IMR-90 (cell line): ENCODE measurements at regions not wholly inside any gene's neighbourhood (a gene's known extent, or its start where the extent isn't known, plus 50 kb on each side); places are given as distances from the start of the nearest gene placed in this dataset.

Experiments used
- ATAC-seq: fragments of 200-7000 bp; cut with Tn5 transposase; 2 replicates; pipeline ENCODE4 v1.9.1; 2020; ENCODE audit warnings: low read depth, mild to moderate bottlenecking, moderate library complexity
- BruUV-seq: library from RNA; stranded (reverse); fragments of 400-500 nt; replicated peaks from 2 replicates; lab custom pipeline; 2021; lab: Mats Ljungman, UMichigan
- CTCF ChIA-PET: fragments of 300-600 bp; formaldehyde crosslinking; extraction: SDS; loops from one replicate; lab custom pipeline; 2021; ENCODE audit warnings: antibody characterized with exemption; lab: Yijun Ruan, JAX
- POLR2A ChIA-PET: fragments of 300-600 bp; sonication (Branson Sonifier 250); formaldehyde crosslinking; loops from one replicate; lab custom pipeline; 2022; ENCODE audit warnings: antibody characterized with exemption; ENCODE audit not compliant: unreplicated experiment; lab: Charles Lee
- DNase-seq: peaks from one replicate; pipeline ENCODE4 v3.0.0; 2013
- H2AFZ ChIP-seq: replicated peaks from 2 replicates; pipeline ENCODE3; 2013; ENCODE audit warnings: low read length, mild to moderate bottlenecking; ENCODE audit not compliant: poor library complexity
- H2AK5ac ChIP-seq: 2 replicates; pipeline ENCODE4 v1.6.1; 2013; ENCODE audit warnings: low read depth, low read length, inconsistent platforms
- H2AK9ac ChIP-seq: replicated peaks from 2 replicates; pipeline ENCODE3; 2013; ENCODE audit warnings: mild to moderate bottlenecking, low read depth, low read length, moderate library complexity; ENCODE audit not compliant: poor library complexity
- H2BK120ac ChIP-seq: 2 replicates; pipeline ENCODE4 v1.6.1; 2013; ENCODE audit warnings: low read depth, low read length, inconsistent platforms
- H2BK15ac ChIP-seq: 3 replicates; pipeline ENCODE4 v1.6.1; 2013; ENCODE audit warnings: low read depth, low read length, inconsistent platforms
- H2BK20ac ChIP-seq: 2 replicates; pipeline ENCODE4 v1.6.1; 2013; ENCODE audit warnings: low read depth, mild to moderate bottlenecking, inconsistent platforms, low read length, moderate library complexity
- H2BK5ac ChIP-seq: 2 replicates; pipeline ENCODE4 v1.6.1; 2013; ENCODE audit warnings: mild to moderate bottlenecking, low read depth, low read length, inconsistent platforms; ENCODE audit not compliant: poor library complexity, severe bottlenecking
- H3K14ac ChIP-seq: replicated peaks from 2 replicates; pipeline ENCODE4 v1.6.1; 2013; ENCODE audit warnings: low read depth, low read length, inconsistent platforms
- H3K18ac ChIP-seq: 2 replicates; pipeline ENCODE4 v1.6.1; 2013; ENCODE audit warnings: low read depth, low read length, control low read depth
- H3K23ac ChIP-seq: 2 replicates; pipeline ENCODE4 v1.6.1; 2013; ENCODE audit warnings: low read depth, low read length, inconsistent platforms
- H3K27ac ChIP-seq: 2 replicates; pipeline ENCODE4 v1.5.1; 2013; ENCODE audit warnings: mild to moderate bottlenecking, control low read depth, low read length; ENCODE audit not compliant: insufficient read depth
- H3K27me3 ChIP-seq: 2 replicates; pipeline ENCODE4 v1.6.1; 2013; ENCODE audit warnings: low read length; ENCODE audit not compliant: control insufficient read depth, insufficient read depth
- H3K36me3 ChIP-seq: 2 replicates; pipeline ENCODE4 v1.6.1; 2013; ENCODE audit warnings: low read length, mixed read lengths; ENCODE audit not compliant: control insufficient read depth, insufficient read depth
- H3K4ac ChIP-seq: 2 replicates; pipeline ENCODE4 v1.6.1; 2013; ENCODE audit warnings: low read depth, low read length, inconsistent platforms
- H3K4me1 ChIP-seq: 2 replicates; pipeline ENCODE4 v1.6.1; 2013; ENCODE audit warnings: low read length, mixed read lengths; ENCODE audit not compliant: control insufficient read depth, insufficient read depth
- H3K4me2 ChIP-seq: 2 replicates; pipeline ENCODE4 v1.6.1; 2013; ENCODE audit warnings: low read depth, mild to moderate bottlenecking, control low read depth, low read length, moderate library complexity
- H3K4me3 ChIP-seq: 2 replicates; pipeline ENCODE4 v1.5.1; 2013; ENCODE audit warnings: low read depth, mild to moderate bottlenecking, control low read depth, low read length, moderate library complexity; ENCODE audit not compliant: insufficient read depth
- H3K56ac ChIP-seq: 2 replicates; pipeline ENCODE4 v1.6.1; 2013; ENCODE audit warnings: low read length, inconsistent platforms; ENCODE audit not compliant: insufficient read depth; ENCODE audit errors: extremely low read depth
- H3K79me1 ChIP-seq, 2 experiments: 2 replicates each; pipeline ENCODE4 v1.6.1; 2013; ENCODE audit warnings: low read length in 2 of 2, inconsistent platforms in 1 of 2, low read depth in 1 of 2
- H3K9ac ChIP-seq: 2 replicates; pipeline ENCODE4 v1.6.1; 2013; ENCODE audit warnings: low read depth, low read length, control low read depth
- H3K9me1 ChIP-seq: 2 replicates; pipeline ENCODE4 v1.6.1; 2013; ENCODE audit warnings: low read length, inconsistent platforms; ENCODE audit not compliant: insufficient read depth
- H3K9me3 ChIP-seq: 2 replicates; pipeline ENCODE4 v1.6.1; 2013; ENCODE audit warnings: low read length; ENCODE audit not compliant: control insufficient read depth, insufficient read depth
- H4K20me1 ChIP-seq: 2 replicates; pipeline ENCODE4 v1.6.1; 2013; ENCODE audit warnings: low read length, inconsistent platforms; ENCODE audit not compliant: insufficient read depth
- H4K5ac ChIP-seq: 2 replicates; pipeline ENCODE4 v1.6.1; 2013; ENCODE audit warnings: mild to moderate bottlenecking, low read depth, low read length, control low read depth
- H4K8ac ChIP-seq, 2 experiments: 2 replicates each; pipeline ENCODE4 v1.6.1; 2013; ENCODE audit warnings: low read depth in 2 of 2, low read length in 2 of 2, control low read depth in 1 of 2, inconsistent platforms in 1 of 2
- H4K91ac ChIP-seq: 2 replicates; pipeline ENCODE4 v1.6.1; 2013; ENCODE audit warnings: low read depth, low read length, inconsistent platforms; ENCODE audit not compliant: insufficient read depth
- BHLHE40 ChIP-seq: fragments of 150-350 bp; IDR thresholded peaks from 2 replicates; pipeline ENCODE4 v1.6.1; 2016; ENCODE audit warnings: mild to moderate bottlenecking, low read depth, low read length
- CEBPB ChIP-seq: IDR thresholded peaks from 2 replicates; pipeline ENCODE4 v1.6.1; 2012; ENCODE audit warnings: low read depth, low read length, improper control_type of control experiment
- CHD1 ChIP-seq: IDR thresholded peaks from 2 replicates; pipeline ENCODE4 v1.6.1; 2012; ENCODE audit warnings: low read depth, low read length, improper control_type of control experiment
- FOS ChIP-seq: fragments of 150-350 bp; IDR thresholded peaks from 2 replicates; pipeline ENCODE4 v1.6.1; 2016; ENCODE audit warnings: low read depth, low read length
- MAFK ChIP-seq: IDR thresholded peaks from 2 replicates; pipeline ENCODE4 v1.6.1; 2012; ENCODE audit warnings: low read depth, low read length, improper control_type of control experiment
- MAZ ChIP-seq: IDR thresholded peaks from 2 replicates; pipeline ENCODE4 v1.6.1; 2012; ENCODE audit warnings: low read depth, mild to moderate bottlenecking, low read length, improper control_type of control experiment, moderate library complexity, borderline replicate concordance
- MXI1 ChIP-seq: IDR thresholded peaks from 2 replicates; pipeline ENCODE4 v1.6.1; 2012; ENCODE audit warnings: low read depth, mild to moderate bottlenecking, low read length, moderate library complexity, borderline replicate concordance
- NFE2L2 ChIP-seq: fragments of 150-350 bp; IDR thresholded peaks from 2 replicates; pipeline ENCODE4 v1.6.1; 2016; ENCODE audit warnings: low read depth, mild to moderate bottlenecking, low read length
- POLR2A ChIP-seq: IDR thresholded peaks from 2 replicates; pipeline ENCODE4 v1.6.1; 2012; ENCODE audit warnings: mild to moderate bottlenecking, low read depth, low read length
- RAD21 ChIP-seq: IDR thresholded peaks from 2 replicates; pipeline ENCODE4 v1.6.1; 2012; ENCODE audit warnings: low read length, improper control_type of control experiment
- RCOR1 ChIP-seq: IDR thresholded peaks from 2 replicates; pipeline ENCODE4 v1.6.1; 2012; ENCODE audit warnings: mild to moderate bottlenecking, low read length, improper control_type of control experiment; ENCODE audit not compliant: insufficient replicate concordance
- RFX5 ChIP-seq: IDR thresholded peaks from 2 replicates; pipeline ENCODE4 v1.8.0; 2012; ENCODE audit warnings: low read depth, mild to moderate bottlenecking, low read length, moderate library complexity
- SMC3 ChIP-seq: fragments of 150-350 bp; IDR thresholded peaks from 2 replicates; pipeline ENCODE4 v1.6.1; 2016; ENCODE audit warnings: low read depth, mild to moderate bottlenecking, antibody characterized with exemption, low read length, moderate library complexity
- WGBS, 2 experiments: methylation state at CpG; one replicate each; pipeline versions ENCODE4 v1.1.5 to v1.1.7; 2013; ENCODE audit warnings: missing lambda C conversion rate in 2 of 2; ENCODE audit not compliant: insufficient read length in 1 of 2; ENCODE audit errors: extremely low coverage in 2 of 2; 5-methylcytosine and 5-hydroxymethylcytosine counted together
- dilution Hi-C: fragments of 300-500 bp; cut with HindIII; formaldehyde crosslinking; loops from one replicate; pipeline ENCODE4 v1.14.3; 2018; ENCODE audit warnings: low sequenced_read_pairs; ENCODE audit not compliant: unreplicated experiment
- in situ Hi-C: fragments of 300-500 bp; cut with MboI; formaldehyde crosslinking; loops from 3 replicates; pipeline ENCODE4 v1.14.3; 2019; ENCODE audit warnings: low sequenced_read_pairs, inconsistent platforms, mixed read lengths
- intact Hi-C: fragments of 100-400 bp; cut with micrococcal nuclease; formaldehyde crosslinking; loops from 2 replicates; pipeline ENCODE4 v1.10.0; 2022
- TF ChIP-seq, protein P1 (sequence below): fragments of 150-350 bp; IDR thresholded peaks from 2 replicates; pipeline ENCODE4 v1.6.1; 2016; ENCODE audit warnings: low read depth, mild to moderate bottlenecking, low read length, moderate library complexity, borderline replicate concordance
- TF ChIP-seq, protein P2 (sequence below): conservative IDR thresholded peaks from 2 replicates; pipeline ENCODE4 v1.5.1; 2012; ENCODE audit warnings: mild to moderate bottlenecking, low read depth, low read length, improper control_type of control experiment

DNA sequence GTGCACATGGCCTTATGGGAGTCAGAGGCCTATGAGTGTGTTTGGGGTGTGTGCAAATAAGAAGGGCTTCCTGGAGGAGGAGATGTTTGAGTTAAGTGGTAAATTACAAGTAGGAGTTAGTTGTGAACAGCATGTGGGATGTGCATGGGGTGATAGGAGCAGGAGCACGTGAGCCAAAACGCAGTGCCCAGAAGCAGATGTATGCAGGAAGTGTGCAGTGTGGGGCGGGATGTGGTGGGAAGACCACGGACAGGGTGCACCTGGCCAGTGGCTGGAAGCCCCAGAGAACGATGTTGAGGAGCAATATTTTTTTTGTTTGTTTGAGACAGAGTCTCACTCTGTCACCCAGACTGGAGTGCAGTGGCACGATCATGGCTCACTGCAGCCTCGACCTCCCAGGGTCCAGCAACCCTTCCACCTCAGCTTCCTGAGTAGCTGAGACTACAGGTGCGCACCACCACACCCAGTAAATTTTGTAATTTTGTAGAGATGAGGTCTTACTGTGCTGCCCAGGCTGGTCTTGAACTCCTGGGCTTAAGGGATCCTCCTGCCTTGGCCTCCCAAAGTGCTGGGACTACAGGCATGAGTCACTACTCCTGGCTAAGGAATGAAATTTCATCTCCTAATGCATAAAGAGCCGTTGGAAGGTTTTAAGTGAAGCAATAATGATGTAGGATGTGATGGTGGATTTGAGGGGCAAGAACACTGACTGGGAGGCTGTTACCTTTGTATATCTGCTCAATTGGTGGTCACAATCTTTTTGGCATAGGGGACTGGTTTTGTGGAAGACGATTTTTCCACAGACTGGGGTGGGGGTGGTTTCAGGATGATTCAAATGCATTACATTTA, 78.4 kb downstream of the LYZL2 start:
- Histone ChIP-seq H2BK20ac (no peak overlapping the region), H3K4ac (no peak overlapping the region), H2AFZ (no peak overlapping the region), H3K14ac (no peak overlapping the region), H4K20me1 (no peaks in the 10 kb centered on the region), H3K4me3 (no peak overlapping the region), H3K27me3 (peaks cover 2% of the 10 kb centered on the region; the same call in 1 of the 2 replicates), H3K23ac (no peak overlapping the region), H2BK5ac (no peak overlapping the region), H3K4me2 (no peak overlapping the region), H2AK9ac (no peak overlapping the region), H3K9me1 (0 out of 2 replicates have a peak, but pooled peaks cover 3% of the 10 kb centered on the region), H3K56ac (no peak overlapping the region), H3K18ac (no peak overlapping the region), H2BK15ac (no peak overlapping the region), H3K9ac (no peak overlapping the region), H3K27ac (no peak overlapping the region), H3K4me1 (no peaks in the 10 kb centered on the region), H4K5ac (no peak overlapping the region), H2AK5ac (no peak overlapping the region), H3K36me3 (no peaks in the 10 kb centered on the region), H4K91ac (no peak overlapping the region), H3K79me1 (no peaks in the 10 kb centered on the region), H2BK120ac (no peak overlapping the region), H3K9me3 (no peaks in the 10 kb centered on the region), H4K8ac (no peak overlapping the region)
- no peak for ATAC-seq
- dilution Hi-C loops (no loop called here), in situ Hi-C loops (no loop called here), intact Hi-C loops (no loop called here)
- DNase-seq, result no peak
- ChIA-PET POLR2A (no interaction called here), CTCF (no interaction called here)
- BruUV-seq, result no TSS peak
- WGBS, 2 experiments, result 87% methylated on average over 5 of the region's 10 CpGs; no CpG with 5 or more reads in 1 of the 2 experiments
- TF ChIP-seq, protein P1, sequence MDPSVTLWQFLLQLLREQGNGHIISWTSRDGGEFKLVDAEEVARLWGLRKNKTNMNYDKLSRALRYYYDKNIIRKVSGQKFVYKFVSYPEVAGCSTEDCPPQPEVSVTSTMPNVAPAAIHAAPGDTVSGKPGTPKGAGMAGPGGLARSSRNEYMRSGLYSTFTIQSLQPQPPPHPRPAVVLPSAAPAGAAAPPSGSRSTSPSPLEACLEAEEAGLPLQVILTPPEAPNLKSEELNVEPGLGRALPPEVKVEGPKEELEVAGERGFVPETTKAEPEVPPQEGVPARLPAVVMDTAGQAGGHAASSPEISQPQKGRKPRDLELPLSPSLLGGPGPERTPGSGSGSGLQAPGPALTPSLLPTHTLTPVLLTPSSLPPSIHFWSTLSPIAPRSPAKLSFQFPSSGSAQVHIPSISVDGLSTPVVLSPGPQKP, result no peak
- TF ChIP-seq BHLHE40 (no peak), RFX5 (no peak), SMC3 (no peak), MAFK (no peak), CEBPB (no peak), FOS (no peak), POLR2A (no peak), MXI1 (no peak), RCOR1 (no peak), MAZ (no peak), RAD21 (no peak), NFE2L2 (no peak), CHD1 (no peak)
- TF ChIP-seq, protein P2, sequence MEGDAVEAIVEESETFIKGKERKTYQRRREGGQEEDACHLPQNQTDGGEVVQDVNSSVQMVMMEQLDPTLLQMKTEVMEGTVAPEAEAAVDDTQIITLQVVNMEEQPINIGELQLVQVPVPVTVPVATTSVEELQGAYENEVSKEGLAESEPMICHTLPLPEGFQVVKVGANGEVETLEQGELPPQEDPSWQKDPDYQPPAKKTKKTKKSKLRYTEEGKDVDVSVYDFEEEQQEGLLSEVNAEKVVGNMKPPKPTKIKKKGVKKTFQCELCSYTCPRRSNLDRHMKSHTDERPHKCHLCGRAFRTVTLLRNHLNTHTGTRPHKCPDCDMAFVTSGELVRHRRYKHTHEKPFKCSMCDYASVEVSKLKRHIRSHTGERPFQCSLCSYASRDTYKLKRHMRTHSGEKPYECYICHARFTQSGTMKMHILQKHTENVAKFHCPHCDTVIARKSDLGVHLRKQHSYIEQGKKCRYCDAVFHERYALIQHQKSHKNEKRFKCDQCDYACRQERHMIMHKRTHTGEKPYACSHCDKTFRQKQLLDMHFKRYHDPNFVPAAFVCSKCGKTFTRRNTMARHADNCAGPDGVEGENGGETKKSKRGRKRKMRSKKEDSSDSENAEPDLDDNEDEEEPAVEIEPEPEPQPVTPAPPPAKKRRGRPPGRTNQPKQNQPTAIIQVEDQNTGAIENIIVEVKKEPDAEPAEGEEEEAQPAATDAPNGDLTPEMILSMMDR, result no peak
